HepG2 (cell line): ENCODE measurements at regions not wholly inside any gene's neighbourhood (a gene's known extent, or its start where the extent isn't known, plus 50 kb on each side); places are given as distances from the start of the nearest gene placed in this dataset.

ENCODE experiments used
- ATAC-seq: fragments of 200-7000 bp; cut with Tn5 transposase; 3 replicates; pipeline ENCODE4 v1.9.1; 2020; ENCODE audit warnings: mild to moderate bottlenecking, moderate library complexity
- BruUV-seq: library from RNA; stranded (reverse); fragments of 400-500 nt; replicated peaks from 2 replicates; lab custom pipeline; 2021; lab: Mats Ljungman, UMichigan
- CTCF ChIA-PET: fragments of 300-600 bp; formaldehyde crosslinking; extraction: SDS; loops from one replicate; lab custom pipeline; 2021; ENCODE audit warnings: low total read pairs, inconsistent platforms, low intra/inter-chr PET ratio; lab: Yijun Ruan, JAX
- POLR2A ChIA-PET: fragments of 350-600 bp; sonication (Branson Sonifier 250); formaldehyde crosslinking; loops from one replicate; lab custom pipeline; 2020; ENCODE audit warnings: antibody characterized with exemption, inconsistent platforms; lab: Yijun Ruan, JAX
- DNase-seq: peaks from one replicate; pipeline ENCODE4 v3.0.0-alpha.2; 2015; ENCODE audit warnings: low spot score
- FAIRE-seq: peaks from 3 replicates; lab custom pipeline; 2011; peaks lifted over from hg19 to GRCh38; lab: Jason Lieb, UNC
- H2AFZ ChIP-seq: one replicate; pipeline ENCODE4 v1.6.1; 2011; ENCODE audit warnings: low read length, inconsistent platforms
- H3K27ac ChIP-seq: fragments of 300-600 bp; 3 replicates; pipeline ENCODE4 v1.8.0; 2011; ENCODE audit warnings: mixed run types, mild to moderate bottlenecking, mixed read lengths, low read length, inconsistent platforms; ENCODE audit not compliant: insufficient read depth; ENCODE audit errors: extremely low read length
- H3K27me3 ChIP-seq, 2 experiments: fragments of 200-600 bp in 1 of 2; 2 replicates in 1 of 2; 3 replicates in 1 of 2; pipeline versions ENCODE4 v1.6.0 to v1.8.0; 2011; ENCODE audit warnings: low read length in 2 of 2, mild to moderate bottlenecking in 2 of 2, moderate library complexity in 2 of 2, inconsistent platforms in 1 of 2; ENCODE audit not compliant: insufficient read depth in 2 of 2, control insufficient read depth in 1 of 2
- H3K36me3 ChIP-seq, 2 experiments: fragments of 200-600 bp in 1 of 2; replicated peaks in 1 of 2; 2 replicates in 1 of 2; 3 replicates in 1 of 2; pipeline versions ENCODE4 v1.5.1 to v1.8.0; 2011; ENCODE audit warnings: low read length in 2 of 2, inconsistent platforms in 1 of 2; ENCODE audit not compliant: insufficient read depth in 2 of 2, control insufficient read depth in 1 of 2
- H3K4me1 ChIP-seq: 2 replicates; pipeline ENCODE4 v1.5.1; 2012; ENCODE audit warnings: low read length, inconsistent platforms; ENCODE audit not compliant: insufficient read depth
- H3K4me2 ChIP-seq: 2 replicates; pipeline ENCODE4 v1.6.0; 2011; ENCODE audit warnings: low read depth, low read length, inconsistent platforms
- H3K4me3 ChIP-seq, 3 experiments: fragments of 200-600 bp in 1 of 3; sonication (generic), shearing (Covaris generic) in 1 of 3; replicated peaks in 1 of 3; 2 replicates each; pipeline ENCODE4 v1.5.1; 2011 to 2016; ENCODE audit warnings: low read length in 3 of 3, inconsistent platforms in 2 of 3, low read depth in 2 of 3, mild to moderate bottlenecking in 2 of 3, control low read depth in 1 of 3, mixed read lengths in 1 of 3; ENCODE audit not compliant: insufficient read depth in 1 of 3
- H3K79me2 ChIP-seq: one replicate; pipeline ENCODE4 v1.6.1; 2011; ENCODE audit warnings: low read length, inconsistent platforms; ENCODE audit not compliant: insufficient read depth
- H3K9ac ChIP-seq: 2 replicates; pipeline ENCODE4 v1.6.0; 2011; ENCODE audit warnings: mild to moderate bottlenecking, low read depth, low read length, inconsistent platforms; ENCODE audit not compliant: insufficient read depth
- H3K9me3 ChIP-seq: 2 replicates; pipeline ENCODE4 v1.5.1; 2012; ENCODE audit warnings: mild to moderate bottlenecking, low read length
- H4K20me1 ChIP-seq: 2 replicates; pipeline ENCODE4 v1.6.0; 2011; ENCODE audit warnings: inconsistent platforms, mild to moderate bottlenecking, low read length, moderate library complexity; ENCODE audit not compliant: insufficient read depth
- ATM ChIP-seq: fragments of 450-650 bp; IDR thresholded peaks from 2 replicates; pipeline ENCODE4 v1.7.1; 2017; ENCODE audit warnings: mild to moderate bottlenecking, borderline replicate concordance
- EHMT2 ChIP-seq: fragments of 200-600 bp; sonication (generic); IDR thresholded peaks from 2 replicates; pipeline ENCODE4 v1.7.0; 2017; ENCODE audit warnings: antibody characterized with exemption, low read depth, low read length, borderline replicate concordance
- FLYWCH1 ChIP-seq: sonication (generic); formaldehyde crosslinking; IDR thresholded peaks from 2 replicates; pipeline ENCODE4 v1.8.1; 2023; ENCODE audit warnings: mild to moderate bottlenecking, missing genetic modification reagents
- HCFC1 ChIP-seq: fragments of 150-350 bp; IDR thresholded peaks from 2 replicates; pipeline ENCODE4 v1.6.1; 2014; ENCODE audit warnings: low read depth, low read length
- ISX ChIP-seq: sonication (generic); formaldehyde crosslinking; conservative IDR thresholded peaks from 2 replicates; pipeline ENCODE4 v1.5.0; 2020; ENCODE audit warnings: missing genetic modification reagents
- KAT8 ChIP-seq: IDR thresholded peaks from 2 replicates; pipeline ENCODE4 v1.6.1; 2016; ENCODE audit warnings: missing genetic modification reagents, missing compliant biosample characterization
- KLF15 ChIP-seq: sonication (generic); formaldehyde crosslinking; IDR thresholded peaks from 2 replicates; pipeline ENCODE4 v1.8.1; 2023; ENCODE audit warnings: borderline replicate concordance, mild to moderate bottlenecking, inconsistent platforms, missing genetic modification reagents, mixed read lengths
- MAFF ChIP-seq: IDR thresholded peaks from 2 replicates; pipeline ENCODE4 v1.6.1; 2011; ENCODE audit warnings: low read depth, low read length, improper control_type of control experiment
- MAFK ChIP-seq, 2 experiments: IDR thresholded peaks in 1 of 2; conservative IDR thresholded peaks in 1 of 2; 2 replicates each; pipeline ENCODE4 v1.6.1; 2011; ENCODE audit warnings: improper control_type of control experiment in 2 of 2, low read length in 2 of 2
- MTA1 ChIP-seq: sonication (generic); formaldehyde crosslinking; IDR thresholded peaks from 2 replicates; pipeline ENCODE4 v1.4.0; 2020; ENCODE audit warnings: missing genetic modification reagents, mild to moderate bottlenecking, borderline replicate concordance
- RFXANK ChIP-seq: IDR thresholded peaks from 2 replicates; pipeline ENCODE4 v1.6.1; 2016
- STAT5B ChIP-seq: sonication (generic); formaldehyde crosslinking; IDR thresholded peaks from 2 replicates; pipeline ENCODE4 v1.4.0; 2020; ENCODE audit warnings: missing genetic modification reagents
- ZEB1 ChIP-seq: IDR thresholded peaks from 2 replicates; pipeline ENCODE4 v1.6.1; 2012; ENCODE audit warnings: mild to moderate bottlenecking, low read depth, inconsistent platforms; ENCODE audit not compliant: insufficient replicate concordance
- ZNF282 ChIP-seq: fragments of 450-650 bp; IDR thresholded peaks from 2 replicates; pipeline ENCODE4 v1.6.1; 2018; ENCODE audit not compliant: partially characterized antibody
- ZNF780A ChIP-seq: sonication (generic); formaldehyde crosslinking; IDR thresholded peaks from 2 replicates; pipeline ENCODE4 v1.8.0; 2022; ENCODE audit warnings: mild to moderate bottlenecking, missing genetic modification reagents, moderate library complexity
- WGBS: methylation state at CpG from one replicate; pipeline ENCODE4 v1.1.6; 2017; ENCODE audit warnings: low lambda C conversion rate; 5-methylcytosine and 5-hydroxymethylcytosine counted together
- in situ Hi-C: cut with HindIII; loops from 2 replicates; pipeline ENCODE4 v1.10.0; 2017; ENCODE audit warnings: low pct_unique_long_range_greater_than_20kb; ENCODE audit not compliant: extremely low pct_ligation_motif_present
- intact Hi-C: fragments of 100-400 bp; cut with micrococcal nuclease; formaldehyde crosslinking; loops from one replicate; pipeline ENCODE4 v1.10.0; 2022; ENCODE audit not compliant: unreplicated experiment
- TF ChIP-seq, protein P1 (sequence below): sonication (generic); formaldehyde crosslinking; IDR thresholded peaks from 2 replicates; pipeline ENCODE4 v1.4.0; 2020; ENCODE audit warnings: missing genetic modification reagents
- TF ChIP-seq, protein P2 (sequence below): IDR thresholded peaks from 2 replicates; pipeline ENCODE4 v1.6.1; 2016; ENCODE audit warnings: low read depth, borderline replicate concordance
- TF ChIP-seq, protein P3 (sequence below): sonication (generic); formaldehyde crosslinking; IDR thresholded peaks from one replicate; pipeline ENCODE4 v1.5.1; 2020; ENCODE audit warnings: mild to moderate bottlenecking, missing genetic modification reagents; ENCODE audit errors: not compliant biosample characterization

DNA sequence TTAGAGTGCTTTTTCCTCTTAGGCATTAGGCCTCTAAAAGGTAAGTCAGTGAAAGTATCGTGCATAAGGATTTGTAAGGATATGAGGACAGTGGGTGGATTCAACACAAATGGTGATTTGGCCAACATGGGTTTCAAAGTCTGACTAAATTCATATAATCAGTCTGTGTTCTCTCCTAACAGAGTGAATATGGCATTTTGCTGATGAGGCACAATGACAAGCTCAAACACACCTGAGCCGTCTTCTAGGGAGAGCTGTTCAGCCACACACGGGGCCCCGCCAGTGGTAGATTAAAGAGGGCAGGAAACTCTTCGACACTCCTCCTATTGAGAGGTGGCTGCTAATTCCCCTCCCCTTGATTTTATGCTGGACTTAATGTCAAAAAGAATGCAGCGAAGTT lies 59.5 kb upstream of the PROKR2 start:
- BruUV-seq: no TSS peak
- TF ChIP-seq STAT5B: no peak
- TF ChIP-seq HCFC1: no peak
- no peak for TF ChIP-seq ISX (CRISPR knock-in tag)
- TF ChIP-seq EHMT2: no peak
- no peak for TF ChIP-seq ZNF780A (CRISPR knock-in tag)
- no peak for TF ChIP-seq RFXANK (CRISPR knock-in tag)
- TF ChIP-seq ZNF282: no peak
- peak; percentile 92 to 95 for TF ChIP-seq MAFK (conservative IDR thresholded peaks at IDR 0.05 in 1 of 2, IDR thresholded peaks at IDR 0.05 in 1 of 2; ENCODE audit: low read length in 2 of 2)
- no peak for TF ChIP-seq KLF15 (CRISPR knock-in tag)
- TF ChIP-seq FLYWCH1 (CRISPR knock-in tag): no peak
- TF ChIP-seq, protein P1, sequence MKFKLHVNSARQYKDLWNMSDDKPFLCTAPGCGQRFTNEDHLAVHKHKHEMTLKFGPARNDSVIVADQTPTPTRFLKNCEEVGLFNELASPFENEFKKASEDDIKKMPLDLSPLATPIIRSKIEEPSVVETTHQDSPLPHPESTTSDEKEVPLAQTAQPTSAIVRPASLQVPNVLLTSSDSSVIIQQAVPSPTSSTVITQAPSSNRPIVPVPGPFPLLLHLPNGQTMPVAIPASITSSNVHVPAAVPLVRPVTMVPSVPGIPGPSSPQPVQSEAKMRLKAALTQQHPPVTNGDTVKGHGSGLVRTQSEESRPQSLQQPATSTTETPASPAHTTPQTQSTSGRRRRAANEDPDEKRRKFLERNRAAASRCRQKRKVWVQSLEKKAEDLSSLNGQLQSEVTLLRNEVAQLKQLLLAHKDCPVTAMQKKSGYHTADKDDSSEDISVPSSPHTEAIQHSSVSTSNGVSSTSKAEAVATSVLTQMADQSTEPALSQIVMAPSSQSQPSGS: no peak
- no peak for TF ChIP-seq ZEB1
- TF ChIP-seq MTA1 (CRISPR knock-in tag): no peak
- TF ChIP-seq, protein P2, sequence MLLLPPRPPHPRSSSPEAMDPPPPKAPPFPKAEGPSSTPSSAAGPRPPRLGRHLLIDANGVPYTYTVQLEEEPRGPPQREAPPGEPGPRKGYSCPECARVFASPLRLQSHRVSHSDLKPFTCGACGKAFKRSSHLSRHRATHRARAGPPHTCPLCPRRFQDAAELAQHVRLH (CRISPR knock-in tag): no peak
- TF ChIP-seq, protein P3, sequence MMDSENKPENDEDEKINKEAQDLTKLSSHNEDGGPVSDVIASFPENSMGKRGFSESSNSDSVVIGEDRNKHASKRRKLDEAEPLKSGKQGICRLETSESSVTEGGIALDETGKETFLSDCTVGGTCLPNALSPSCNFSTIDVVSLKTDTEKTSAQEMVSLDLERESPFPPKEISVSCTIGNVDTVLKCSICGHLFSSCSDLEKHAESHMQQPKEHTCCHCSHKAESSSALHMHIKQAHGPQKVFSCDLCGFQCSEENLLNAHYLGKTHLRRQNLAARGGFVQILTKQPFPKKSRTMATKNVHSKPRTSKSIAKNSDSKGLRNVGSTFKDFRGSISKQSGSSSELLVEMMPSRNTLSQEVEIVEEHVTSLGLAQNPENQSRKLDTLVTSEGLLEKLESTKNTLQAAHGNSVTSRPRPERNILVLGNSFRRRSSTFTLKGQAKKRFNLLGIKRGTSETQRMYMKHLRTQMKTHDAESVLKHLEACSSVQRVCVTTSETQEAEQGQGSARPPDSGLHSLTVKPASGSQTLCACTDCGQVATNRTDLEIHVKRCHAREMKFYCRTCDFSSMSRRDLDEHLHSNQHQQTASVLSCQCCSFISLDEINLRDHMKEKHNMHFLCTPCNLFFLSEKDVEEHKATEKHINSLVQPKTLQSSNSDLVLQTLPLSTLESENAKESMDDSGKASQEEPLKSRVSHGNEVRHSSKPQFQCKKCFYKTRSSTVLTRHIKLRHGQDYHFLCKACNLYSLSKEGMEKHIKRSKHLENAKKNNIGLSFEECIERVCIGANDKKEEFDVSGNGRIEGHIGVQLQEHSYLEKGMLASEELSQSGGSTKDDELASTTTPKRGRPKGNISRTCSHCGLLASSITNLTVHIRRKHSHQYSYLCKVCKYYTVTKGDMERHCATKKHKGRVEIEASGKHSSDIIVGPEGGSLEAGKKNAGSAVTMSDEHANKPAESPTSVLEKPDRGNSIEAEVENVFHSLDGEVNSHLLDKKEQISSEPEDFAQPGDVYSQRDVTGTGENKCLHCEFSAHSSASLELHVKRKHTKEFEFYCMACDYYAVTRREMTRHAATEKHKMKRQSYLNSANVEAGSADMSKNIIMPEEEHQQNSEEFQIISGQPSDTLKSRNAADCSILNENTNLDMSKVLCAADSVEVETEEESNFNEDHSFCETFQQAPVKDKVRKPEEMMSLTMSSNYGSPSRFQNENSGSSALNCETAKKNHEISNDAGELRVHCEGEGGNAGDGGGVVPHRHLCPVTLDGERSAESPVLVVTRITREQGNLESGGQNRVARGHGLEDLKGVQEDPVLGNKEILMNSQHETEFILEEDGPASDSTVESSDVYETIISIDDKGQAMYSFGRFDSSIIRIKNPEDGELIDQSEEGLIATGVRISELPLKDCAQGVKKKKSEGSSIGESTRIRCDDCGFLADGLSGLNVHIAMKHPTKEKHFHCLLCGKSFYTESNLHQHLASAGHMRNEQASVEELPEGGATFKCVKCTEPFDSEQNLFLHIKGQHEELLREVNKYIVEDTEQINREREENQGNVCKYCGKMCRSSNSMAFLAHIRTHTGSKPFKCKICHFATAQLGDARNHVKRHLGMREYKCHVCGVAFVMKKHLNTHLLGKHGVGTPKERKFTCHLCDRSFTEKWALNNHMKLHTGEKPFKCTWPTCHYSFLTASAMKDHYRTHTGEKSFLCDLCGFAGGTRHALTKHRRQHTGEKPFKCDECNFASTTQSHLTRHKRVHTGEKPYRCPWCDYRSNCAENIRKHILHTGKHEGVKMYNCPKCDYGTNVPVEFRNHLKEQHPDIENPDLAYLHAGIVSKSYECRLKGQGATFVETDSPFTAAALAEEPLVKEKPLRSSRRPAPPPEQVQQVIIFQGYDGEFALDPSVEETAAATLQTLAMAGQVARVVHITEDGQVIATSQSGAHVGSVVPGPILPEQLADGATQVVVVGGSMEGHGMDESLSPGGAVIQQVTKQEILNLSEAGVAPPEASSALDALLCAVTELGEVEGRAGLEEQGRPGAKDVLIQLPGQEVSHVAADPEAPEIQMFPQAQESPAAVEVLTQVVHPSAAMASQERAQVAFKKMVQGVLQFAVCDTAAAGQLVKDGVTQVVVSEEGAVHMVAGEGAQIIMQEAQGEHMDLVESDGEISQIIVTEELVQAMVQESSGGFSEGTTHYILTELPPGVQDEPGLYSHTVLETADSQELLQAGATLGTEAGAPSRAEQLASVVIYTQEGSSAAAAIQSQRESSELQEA (CRISPR knock-in tag): no peak
- no peak for TF ChIP-seq ATM
- peak; percentile 89 for TF ChIP-seq MAFF
- TF ChIP-seq KAT8 (CRISPR knock-in tag): no peak
- Histone ChIP-seq H3K9ac (no peak overlapping the region), H3K36me3 (no peaks in the 10 kb centered on the region), H3K4me2 (no peak overlapping the region), H3K79me2 (no peaks in the 10 kb centered on the region), H3K27me3 (peaks cover 5 to 21% of the 10 kb centered on the region in 2 experiments; a peak in 3 of 5 replicates), H3K27ac (no peak overlapping the region), H3K9me3 (no peaks in the 10 kb centered on the region), H3K4me3 (no peak overlapping the region), H2AFZ (no peak overlapping the region), H4K20me1 (no peaks in the 10 kb centered on the region), H3K4me1 (no peaks in the 10 kb centered on the region)
- ChIA-PET POLR2A (no interaction called here), CTCF (no interaction called here)
- WGBS: 4% methylated on average over 6 of the region's 6 CpGs
- ATAC-seq: no peak
- no peak for FAIRE-seq
- in situ Hi-C loops (no loop called here), intact Hi-C loops (no loop called here)
- DNase-seq: no peak
